ENCODE measurements at regions not wholly inside any gene's neighbourhood (a gene's known extent, or its start where the extent isn't known, plus 50 kb on each side); places are given as distances from the start of the nearest gene placed in this dataset.
A peak's percentile ranks its signal among the peaks of the same experiment; 100 is the strongest.

DNA sequence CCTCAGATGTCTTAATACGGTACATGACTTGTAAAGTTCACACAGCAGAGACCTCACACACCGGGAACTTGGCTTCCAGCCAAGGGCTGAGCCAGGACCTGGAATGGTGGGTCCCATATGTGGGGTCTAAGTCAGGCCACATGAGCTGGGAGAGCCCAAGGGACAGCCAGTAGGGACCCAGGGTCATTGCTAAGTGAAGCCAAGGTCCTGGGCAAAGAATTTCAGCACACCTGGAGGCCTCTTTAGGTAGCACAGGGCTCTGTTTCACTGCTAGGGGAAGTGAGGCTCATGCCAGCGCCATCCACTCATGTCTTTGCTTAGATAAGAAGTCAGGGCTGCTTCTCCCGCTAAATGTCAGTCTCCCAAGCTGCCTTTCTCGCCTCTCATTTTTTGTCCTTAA is 116.6 kb upstream of the TLE3 start:
- no peak for DNase-seq

DNA sequence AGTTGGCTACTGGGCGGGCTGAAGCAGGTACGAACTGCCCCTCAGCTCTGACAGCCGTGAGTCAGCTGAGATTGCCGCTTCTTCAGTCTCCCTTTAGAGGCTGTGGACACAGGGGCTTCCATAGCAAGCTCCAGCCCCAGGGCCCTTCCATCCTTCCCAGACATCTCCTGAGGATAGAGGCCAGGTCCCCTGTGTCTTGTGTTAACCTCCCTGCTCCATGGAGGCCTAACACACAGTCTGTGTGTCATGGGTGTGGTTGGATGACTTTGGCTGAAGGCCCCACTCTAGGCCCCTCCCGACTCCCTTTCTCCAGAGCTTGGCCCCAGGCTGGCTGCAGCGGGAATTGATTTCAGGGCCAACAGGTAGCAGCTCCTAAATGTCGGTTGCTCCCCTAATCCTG is 116.1 kb upstream of the TLE3 start:
- no peak for DNase-seq

DNA sequence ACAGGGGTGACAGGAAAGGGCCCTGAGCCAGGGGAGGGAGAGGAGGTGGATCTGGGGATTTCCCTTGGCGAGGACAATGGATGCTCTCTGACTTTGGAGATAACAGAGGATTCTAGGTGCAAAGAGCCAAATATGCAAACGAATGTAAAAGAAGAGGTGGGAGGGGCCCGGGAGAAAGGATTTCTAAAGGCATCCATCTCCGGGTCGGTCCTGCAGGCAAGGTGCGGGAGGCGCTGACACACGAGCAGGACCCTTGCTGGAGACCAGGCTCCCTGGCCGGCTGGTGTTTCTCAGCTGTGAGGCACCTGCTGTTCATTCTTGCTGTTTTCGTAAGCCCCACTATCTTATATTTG is 115.2 kb upstream of the TLE3 start:
- DNase-seq = no peak

DNA sequence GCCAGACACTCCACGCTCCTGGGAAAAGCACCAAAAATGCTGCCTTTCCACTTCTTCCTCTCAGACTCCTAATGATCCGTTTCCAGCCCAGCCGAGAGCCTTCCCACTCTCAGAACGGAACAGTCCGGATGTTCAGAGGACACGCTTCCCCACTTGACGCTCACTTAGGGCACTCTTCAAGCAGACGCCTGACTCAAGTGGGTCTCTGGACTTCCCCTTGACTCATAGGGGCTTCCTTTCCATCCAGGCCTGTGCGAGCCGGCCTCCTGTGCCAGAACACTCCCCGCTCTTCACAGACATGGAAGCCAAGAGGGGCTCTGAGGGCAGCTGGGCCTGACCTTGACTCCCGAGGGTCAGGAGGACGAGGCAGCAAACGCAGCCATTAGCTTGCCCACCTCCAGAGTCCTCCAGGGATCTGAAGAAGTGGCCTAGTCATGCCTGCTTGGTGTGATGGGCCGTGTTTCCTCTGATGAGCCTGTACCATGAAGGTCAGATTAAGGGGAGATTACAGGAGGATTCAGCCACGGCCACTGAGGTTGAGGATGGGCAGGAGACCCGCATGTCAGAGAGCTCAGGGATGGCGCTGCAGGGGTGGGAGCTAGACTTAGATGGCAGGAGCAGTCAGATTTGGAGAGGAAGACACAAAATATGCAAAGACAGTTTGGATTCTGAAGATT is 114.7 kb upstream of the TLE3 start:
- DNase-seq = no peak

DNA sequence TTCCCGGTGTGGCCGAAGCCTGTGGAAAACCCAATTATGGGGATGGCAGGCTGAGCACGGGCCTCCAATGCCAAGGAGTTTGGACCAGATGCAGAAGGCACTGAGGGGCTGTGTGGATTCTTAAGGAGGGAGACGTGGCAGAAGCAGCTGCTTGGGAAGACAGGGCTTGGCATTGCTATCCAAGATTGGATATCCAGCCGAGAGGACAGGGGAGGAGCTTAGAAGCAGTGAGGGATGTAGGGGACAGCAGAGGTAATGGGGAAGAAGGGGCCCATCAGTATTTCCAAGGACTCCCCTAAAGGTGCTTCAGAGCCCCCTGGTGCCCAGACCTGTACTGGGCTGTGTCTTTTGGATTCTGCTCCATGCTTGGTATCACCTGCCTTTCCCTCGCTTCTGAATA is 112.8 kb upstream of the TLE3 start:
- DNase-seq = no peak

DNA sequence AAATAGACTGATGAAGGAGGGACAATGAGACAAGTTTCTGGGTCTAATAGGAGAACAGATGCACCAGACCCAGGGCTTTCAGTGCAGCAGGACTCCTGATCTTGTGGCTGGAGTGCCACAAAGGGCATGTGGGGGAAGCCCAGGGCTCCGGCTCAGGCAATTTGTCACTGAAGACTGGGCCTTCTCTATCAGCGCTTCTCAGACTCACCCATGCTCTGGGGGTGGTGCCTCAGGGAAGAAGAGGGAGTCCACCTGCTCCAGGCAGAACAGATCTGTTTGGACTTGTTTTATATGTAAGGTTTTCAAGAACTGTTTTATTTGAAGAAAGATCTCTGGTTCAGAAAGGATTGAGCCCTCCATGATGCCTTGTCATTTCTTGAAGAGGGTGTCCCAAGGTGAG is 112.4 kb upstream of the TLE3 start:
- DNase-seq = no peak

DNA sequence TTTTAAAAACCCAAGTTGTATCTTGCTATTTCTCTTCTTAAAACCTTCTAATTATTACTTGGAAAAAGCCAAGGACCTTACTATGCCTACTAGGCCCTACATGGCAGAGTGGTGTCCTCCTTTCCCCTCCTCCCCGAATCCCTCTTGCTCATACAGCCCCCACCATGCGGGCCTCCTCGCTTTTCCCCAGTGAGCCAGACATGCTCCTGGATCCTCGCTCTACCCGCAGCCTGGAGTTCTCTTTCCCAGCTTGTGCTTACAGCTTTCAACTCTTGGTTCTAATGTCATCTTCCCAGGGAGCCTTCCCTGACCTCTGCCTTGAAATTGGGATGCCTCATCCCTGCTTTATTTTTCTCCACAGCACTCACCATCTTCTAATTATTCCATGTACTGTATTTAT is 111.8 kb upstream of the TLE3 start:
- DNase-seq = no peak

DNA sequence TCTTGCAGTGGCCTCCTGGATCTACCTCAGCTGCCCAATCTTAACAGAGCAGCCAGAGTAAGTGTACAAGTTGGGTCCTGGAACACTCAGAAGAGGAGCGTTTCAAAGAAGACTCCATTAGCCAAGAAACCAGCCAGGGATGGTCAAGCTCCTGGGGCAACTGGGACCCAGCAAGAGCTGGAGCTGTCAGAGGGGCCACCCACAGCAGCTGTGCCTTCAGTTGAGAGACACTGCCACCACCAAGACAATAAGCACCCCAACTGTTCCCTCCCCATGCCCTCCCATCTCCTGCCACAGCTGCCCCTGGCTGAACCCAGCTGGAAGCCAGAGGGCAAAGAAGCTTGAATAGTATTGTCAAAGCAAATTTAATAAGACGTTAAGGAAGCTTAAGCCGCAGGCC is 110.6 kb upstream of the TLE3 start:
- no peak for DNase-seq

DNA sequence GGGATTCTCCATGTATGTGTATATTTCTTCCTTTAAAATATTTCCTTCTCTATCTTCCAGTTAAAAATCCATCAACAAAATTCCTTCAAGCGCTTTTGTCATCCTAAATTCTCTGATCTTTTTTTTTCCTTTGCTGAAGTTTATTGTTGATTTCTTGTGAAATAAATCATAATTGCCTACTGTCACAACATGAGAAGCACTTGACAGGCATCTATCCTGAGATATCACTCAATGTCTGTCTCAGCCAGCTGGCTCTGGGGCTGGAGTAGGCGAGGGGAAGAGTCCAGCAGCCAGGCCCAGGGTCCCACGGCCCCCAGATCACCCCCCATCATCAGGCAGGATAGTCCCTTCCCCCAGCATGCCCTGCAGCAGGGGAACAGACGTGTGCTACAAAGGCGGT is 109.0 kb upstream of the TLE3 start:
- DNase-seq = no peak

DNA sequence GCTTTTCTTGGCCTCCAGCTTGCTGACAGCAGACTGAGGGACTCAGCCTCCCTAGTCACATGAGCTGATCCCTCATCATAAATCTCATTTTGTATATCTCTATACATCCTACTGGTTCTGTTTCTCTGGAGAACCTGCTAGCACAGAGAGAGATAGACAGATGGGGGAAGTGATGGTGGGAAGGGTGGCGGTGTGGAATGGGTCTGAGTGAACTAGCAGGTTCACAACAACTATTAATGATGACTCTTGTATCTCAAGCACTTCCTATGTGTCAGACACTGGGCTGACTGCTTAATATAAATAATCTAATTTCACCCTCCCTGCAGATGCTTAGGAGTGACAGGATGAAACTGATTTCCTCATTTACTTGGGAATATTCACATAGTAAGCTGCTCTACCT is 106.9 kb upstream of the TLE3 start:
- no peak for DNase-seq

DNA sequence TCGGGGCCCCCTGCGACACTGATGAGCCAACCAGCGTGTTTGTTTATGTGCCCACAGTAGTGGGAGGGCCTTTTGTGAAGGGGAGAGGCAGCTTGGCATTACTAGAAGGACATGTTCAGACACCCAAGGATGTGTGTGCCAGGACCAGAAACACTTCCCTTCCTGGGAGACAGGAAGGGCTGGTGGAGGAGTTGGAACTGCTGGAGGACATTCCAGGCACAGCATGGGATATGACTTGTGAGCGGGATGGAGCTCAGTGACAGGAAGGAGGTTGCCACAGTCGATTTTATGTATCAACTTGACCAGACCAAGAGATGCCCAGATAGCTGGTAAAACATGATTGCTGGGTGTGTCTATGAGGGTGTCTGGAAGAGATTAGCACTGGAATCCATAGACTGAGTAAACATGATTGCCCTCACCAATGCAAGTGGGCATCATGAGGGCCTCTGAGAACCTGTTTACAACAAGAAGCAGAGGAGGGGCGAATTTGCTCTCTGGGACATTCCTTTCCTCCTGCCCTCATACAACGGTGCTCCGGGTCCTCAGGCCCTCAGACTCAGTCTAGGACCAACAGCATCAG is 106.4 kb upstream of the TLE3 start:
- no peak for DNase-seq

DNA sequence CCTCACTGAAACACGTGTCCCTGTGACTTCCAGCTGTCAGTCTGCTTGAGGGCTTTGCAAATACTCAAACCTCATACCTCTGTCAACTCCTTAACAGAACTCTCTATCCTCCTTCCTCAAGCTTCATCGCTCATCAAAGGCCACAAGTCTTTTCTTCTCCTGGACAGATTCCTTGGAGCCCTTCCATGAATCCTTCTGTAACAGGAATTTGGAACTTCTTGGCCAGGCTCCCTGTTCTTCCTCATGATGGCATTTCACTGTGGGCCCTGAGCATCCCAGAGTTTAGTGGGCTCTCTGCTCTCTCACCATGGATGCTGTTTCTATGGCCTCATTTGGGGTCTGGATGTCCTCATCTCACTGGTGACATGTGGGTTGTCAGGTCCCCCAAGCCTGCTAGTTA is 105.0 kb upstream of the TLE3 start:
- no peak for DNase-seq

DNA sequence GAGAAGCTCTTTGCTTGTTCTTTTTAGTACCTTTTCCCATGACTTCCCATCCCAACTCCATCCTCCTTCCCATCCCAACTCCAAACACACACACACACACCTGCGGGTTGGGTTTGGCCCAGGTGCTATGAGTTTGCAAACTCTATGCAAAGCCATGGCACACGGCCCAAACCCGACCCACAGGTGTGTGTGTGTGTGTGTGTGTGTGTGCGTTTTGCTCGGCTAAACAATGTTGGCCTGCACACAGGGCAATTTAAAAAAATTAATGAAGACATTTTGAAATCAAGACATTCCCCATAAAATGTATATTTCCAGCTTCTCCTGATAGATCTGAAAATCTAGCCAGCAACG is 103.7 kb upstream of the TLE3 start:
- no peak for DNase-seq

DNA sequence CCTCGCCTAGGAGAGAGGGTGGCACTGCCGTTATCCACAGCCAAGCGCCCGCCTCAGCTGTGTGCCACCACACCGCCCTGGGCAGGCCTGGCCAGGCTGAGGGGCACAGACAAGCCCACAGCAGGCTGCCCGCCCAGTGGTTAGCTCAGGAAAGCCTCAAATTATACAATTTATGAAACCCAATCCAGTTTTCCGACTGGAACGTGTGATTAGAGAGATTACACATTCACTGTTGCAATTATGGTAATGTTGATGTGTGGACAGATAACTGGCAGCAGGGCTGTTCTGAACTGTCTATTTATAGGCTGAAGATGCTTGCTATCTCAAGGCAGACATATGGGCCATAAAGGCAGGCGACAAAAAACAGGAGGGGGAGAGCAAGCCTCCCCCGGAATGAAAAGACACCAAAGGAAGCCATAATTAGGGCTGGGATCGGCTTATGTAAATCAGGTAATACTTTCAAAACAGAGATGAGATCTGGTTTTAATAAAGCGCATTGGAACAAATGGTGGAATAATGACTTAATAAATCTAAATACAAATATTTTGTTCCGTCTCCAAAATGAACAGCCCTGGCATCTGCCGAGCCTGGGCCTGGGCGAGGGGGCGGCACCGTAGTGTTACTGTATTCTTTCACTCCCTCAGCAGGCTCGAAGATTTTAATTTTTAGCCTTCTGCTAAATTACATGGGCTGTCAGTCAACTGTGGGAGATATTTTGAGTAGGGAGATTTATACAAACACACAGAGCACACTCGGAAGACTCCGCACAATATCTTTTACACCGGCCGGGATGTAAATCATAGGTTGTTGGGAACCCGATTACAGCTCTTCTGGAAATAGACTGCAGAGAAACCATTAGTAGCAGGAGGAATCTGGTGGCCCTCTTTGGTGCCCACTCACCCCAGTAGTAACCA is 103.1 kb upstream of the TLE3 start:
- DNase-seq = no peak

DNA sequence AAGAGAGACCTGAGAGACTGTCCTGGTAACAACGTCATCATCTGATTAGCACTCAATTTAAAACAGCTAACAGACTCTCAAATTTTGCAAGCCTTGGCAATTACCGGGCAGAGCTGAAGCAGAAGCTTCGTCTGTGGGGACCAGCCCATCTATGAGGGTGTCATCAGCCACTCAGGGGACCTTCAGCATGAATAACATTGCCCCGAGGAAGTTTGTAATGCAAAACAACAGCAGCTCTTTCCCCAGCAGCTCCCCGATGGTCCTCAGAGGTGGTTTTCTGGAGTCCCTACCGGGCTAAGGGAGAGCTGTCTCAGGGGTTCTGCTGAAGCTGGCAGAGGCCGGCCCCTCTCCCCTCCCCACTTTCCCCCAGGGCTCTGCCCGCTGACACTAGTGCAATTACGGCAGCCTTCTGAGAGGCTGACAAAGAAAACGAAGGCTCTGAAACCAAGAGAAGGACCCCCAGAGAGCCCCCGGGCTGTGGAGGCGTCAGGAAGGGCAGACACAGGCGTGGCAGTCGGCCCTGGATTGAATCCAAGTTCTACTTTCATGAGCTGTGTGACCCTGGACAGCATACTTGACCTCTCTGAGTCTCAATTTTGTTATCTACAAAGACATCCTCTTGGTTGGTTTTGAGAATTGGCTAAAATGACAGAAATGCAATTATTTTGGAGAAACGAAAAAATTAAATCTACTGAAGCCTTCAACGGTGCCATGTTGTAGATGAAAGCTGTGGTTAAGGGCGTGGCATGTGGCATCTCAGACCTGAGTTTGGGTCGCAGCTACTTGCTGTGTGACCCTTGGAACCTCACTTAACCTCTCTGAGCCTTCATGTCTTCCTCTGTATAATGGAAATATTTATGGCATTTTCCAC is 102.1 kb upstream of the TLE3 start:
- no peak for DNase-seq

DNA sequence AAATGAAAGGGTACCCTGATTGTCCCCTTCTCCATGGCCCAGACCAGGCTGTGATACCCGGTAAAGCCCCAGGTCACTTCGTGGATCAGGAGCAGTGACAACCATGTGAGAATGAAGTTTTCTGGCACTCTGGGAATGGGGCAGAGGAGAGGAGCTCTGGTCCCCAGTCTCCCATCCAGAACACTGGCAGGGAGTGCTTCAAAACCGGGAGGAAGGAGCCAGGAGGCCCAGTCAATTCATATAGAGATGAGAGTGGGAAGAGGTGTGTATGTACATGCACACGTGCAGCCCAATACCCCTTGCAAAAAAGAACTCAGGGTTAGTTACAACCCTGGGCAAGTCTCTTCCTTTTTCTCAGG is 101.4 kb upstream of the TLE3 start:
- no peak for DNase-seq

DNA sequence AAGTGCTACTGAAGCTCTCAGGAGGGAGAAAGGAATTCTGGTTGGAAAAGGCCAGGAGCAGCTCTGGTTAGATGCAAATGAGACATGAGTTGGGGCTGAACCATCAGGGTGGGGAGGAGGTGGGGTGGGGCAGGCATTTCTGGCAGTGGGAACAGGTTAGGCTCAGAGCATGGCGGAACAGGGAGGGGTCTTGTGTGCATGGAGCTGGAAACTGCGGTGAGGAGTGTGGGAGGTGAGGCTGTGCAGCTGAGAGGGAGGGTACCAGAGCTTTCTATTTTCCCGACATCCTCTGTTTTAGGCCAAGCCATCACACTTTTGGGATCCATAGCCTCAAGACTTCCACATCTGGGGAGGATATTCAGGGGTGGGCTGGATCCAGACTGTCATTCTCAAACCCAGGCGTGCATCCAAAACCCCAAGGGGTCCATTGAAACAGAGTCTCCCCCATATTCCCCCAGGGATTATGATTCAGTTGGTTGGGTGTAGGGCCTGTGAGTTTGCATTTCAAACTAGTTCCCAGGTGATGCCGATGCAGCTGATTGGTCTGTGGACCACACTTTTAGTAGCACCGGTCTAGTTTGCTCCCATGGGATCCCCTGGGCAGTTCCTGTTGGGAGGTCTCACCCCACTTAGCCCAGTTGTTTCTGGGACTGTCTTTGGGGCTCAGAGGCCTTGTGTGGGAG is 100.9 kb upstream of the TLE3 start:
- no peak for DNase-seq

DNA sequence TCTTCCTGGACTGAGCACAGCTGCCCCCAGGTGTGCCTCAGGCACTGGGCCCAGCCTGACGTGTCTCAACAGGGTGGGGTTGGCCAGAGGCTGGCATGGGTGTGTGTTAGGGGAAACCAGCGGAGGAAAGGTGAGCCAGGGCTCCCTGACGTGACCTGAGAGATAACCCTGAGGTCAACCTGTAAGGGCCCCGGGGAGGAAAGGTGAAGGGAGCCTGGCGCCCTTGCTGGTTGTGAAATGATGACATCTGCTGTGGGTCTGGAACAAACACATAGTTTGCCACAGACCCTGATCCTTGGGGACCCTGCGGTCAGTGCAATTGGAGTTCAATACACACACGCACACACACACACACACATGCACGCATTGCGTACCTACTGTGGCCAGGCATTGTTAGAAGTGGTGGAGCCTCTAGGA is 100.2 kb upstream of the TLE3 start:
- DNase-seq = no peak

DNA sequence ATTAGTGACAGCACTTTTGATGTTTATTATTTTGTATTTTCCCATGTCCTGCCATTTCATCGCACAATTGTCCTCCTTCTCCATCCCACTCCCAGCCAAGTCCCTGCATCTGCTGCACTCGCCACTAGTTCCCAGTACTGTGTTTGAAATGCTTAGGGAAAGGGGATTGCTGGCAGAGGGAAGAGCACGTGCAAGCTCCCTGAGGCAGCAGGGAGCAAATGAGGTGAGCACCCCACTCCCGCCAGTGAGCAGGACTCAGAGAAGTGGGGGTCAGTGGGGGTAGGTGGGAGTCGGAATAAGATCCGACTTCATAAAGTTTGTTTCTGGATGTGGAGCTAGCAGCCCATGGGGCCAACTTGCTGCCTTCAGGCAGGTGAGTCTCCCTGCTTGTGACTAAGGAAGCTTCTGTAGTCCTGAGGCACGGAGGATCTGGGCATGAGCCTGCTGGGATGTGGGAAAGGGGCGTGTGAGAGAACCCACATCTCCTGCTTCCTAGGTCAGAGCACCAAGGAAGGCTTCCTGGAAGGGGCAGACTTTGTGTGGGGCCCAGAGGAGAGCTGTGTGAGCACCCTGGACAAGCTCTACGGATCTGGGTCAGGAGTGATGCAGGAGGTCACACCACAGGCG is 99.7 kb upstream of the TLE3 start:
- DNase-seq = no peak

DNA sequence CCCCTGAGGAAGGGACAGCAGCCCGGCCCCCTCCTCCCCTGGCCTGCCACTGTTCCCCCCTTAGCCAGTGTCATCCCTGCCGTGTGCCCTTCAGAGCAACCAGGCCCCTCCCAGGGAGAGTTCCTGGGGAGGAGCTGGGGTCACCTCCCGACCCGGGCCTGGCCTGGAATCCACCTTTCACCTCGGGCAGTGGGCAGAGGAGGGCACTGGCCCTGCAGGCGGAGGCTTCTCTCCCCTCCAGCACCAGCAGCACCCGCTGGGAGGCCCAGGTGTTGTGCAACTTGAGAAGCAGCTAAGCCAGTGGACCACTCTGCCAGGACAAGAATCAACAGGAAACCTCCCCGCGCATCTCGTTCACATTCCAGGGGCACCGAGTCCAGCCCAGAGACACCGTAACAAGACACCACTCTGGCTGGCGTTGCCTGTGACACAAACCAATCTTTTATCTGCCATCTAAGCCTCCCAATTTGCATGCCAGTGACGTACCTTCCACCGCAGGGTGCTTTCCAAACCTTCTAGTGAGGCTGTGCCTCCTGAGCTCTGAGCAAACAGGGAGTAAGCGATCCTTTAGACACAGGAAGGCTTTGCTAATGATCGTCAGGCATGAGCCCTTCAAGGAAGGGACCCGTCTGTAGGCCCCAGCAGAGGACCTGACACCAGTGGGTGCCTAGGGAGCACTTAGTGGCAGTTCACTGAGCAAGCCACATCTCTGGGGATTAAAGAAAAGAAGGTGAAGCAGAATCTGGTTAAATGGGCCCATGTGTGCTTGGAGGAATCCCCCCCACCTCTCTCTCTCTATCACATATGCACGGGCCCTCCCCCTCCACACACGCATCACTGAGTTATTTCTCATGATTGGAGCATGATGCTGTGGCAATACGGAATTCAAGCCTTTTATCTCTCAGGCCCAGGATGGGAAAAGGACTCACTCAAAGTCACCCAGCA is 98.9 kb upstream of the TLE3 start:
- DNase-seq = peak; percentile 60

All from CD4-positive, alpha-beta T cell treated with Interleukin-15 for 1 hour (primary cell).